HepG2 (cell line): ENCODE measurements at regions not wholly inside any gene's neighbourhood (a gene's known extent, or its start where the extent isn't known, plus 50 kb on each side); places are given as distances from the start of the nearest gene placed in this dataset.
A peak's percentile ranks its signal among the peaks of the same experiment; 100 is the strongest.

ENCODE experiments used
- ATAC-seq: fragments of 200-7000 bp; cut with Tn5 transposase; 3 replicates; pipeline ENCODE4 v1.9.1; 2020; ENCODE audit warnings: mild to moderate bottlenecking, moderate library complexity
- BruUV-seq: library from RNA; stranded (reverse); fragments of 400-500 nt; replicated peaks from 2 replicates; lab custom pipeline; 2021; lab: Mats Ljungman, UMichigan
- CTCF ChIA-PET: fragments of 300-600 bp; formaldehyde crosslinking; extraction: SDS; loops from one replicate; lab custom pipeline; 2021; ENCODE audit warnings: low total read pairs, inconsistent platforms, low intra/inter-chr PET ratio; lab: Yijun Ruan, JAX
- POLR2A ChIA-PET: fragments of 350-600 bp; sonication (Branson Sonifier 250); formaldehyde crosslinking; loops from one replicate; lab custom pipeline; 2020; ENCODE audit warnings: antibody characterized with exemption, inconsistent platforms; lab: Yijun Ruan, JAX
- DNase-seq: peaks from one replicate; pipeline ENCODE4 v3.0.0-alpha.2; 2015; ENCODE audit warnings: low spot score
- FAIRE-seq: peaks from 3 replicates; lab custom pipeline; 2011; peaks lifted over from hg19 to GRCh38; lab: Jason Lieb, UNC
- H2AFZ ChIP-seq: one replicate; pipeline ENCODE4 v1.6.1; 2011; ENCODE audit warnings: low read length, inconsistent platforms
- H3K27ac ChIP-seq: fragments of 300-600 bp; 3 replicates; pipeline ENCODE4 v1.8.0; 2011; ENCODE audit warnings: mixed run types, mild to moderate bottlenecking, mixed read lengths, low read length, inconsistent platforms; ENCODE audit not compliant: insufficient read depth; ENCODE audit errors: extremely low read length
- H3K27me3 ChIP-seq, 2 experiments: fragments of 200-600 bp in 1 of 2; 2 replicates in 1 of 2; 3 replicates in 1 of 2; pipeline versions ENCODE4 v1.6.0 to v1.8.0; 2011; ENCODE audit warnings: low read length in 2 of 2, mild to moderate bottlenecking in 2 of 2, moderate library complexity in 2 of 2, inconsistent platforms in 1 of 2; ENCODE audit not compliant: insufficient read depth in 2 of 2, control insufficient read depth in 1 of 2
- H3K36me3 ChIP-seq, 2 experiments: fragments of 200-600 bp in 1 of 2; replicated peaks in 1 of 2; 2 replicates in 1 of 2; 3 replicates in 1 of 2; pipeline versions ENCODE4 v1.5.1 to v1.8.0; 2011; ENCODE audit warnings: low read length in 2 of 2, inconsistent platforms in 1 of 2; ENCODE audit not compliant: insufficient read depth in 2 of 2, control insufficient read depth in 1 of 2
- H3K4me1 ChIP-seq: 2 replicates; pipeline ENCODE4 v1.5.1; 2012; ENCODE audit warnings: low read length, inconsistent platforms; ENCODE audit not compliant: insufficient read depth
- H3K4me2 ChIP-seq: 2 replicates; pipeline ENCODE4 v1.6.0; 2011; ENCODE audit warnings: low read depth, low read length, inconsistent platforms
- H3K4me3 ChIP-seq, 3 experiments: fragments of 200-600 bp in 1 of 3; sonication (generic), shearing (Covaris generic) in 1 of 3; replicated peaks in 1 of 3; 2 replicates each; pipeline ENCODE4 v1.5.1; 2011 to 2016; ENCODE audit warnings: low read length in 3 of 3, inconsistent platforms in 2 of 3, low read depth in 2 of 3, mild to moderate bottlenecking in 2 of 3, control low read depth in 1 of 3, mixed read lengths in 1 of 3; ENCODE audit not compliant: insufficient read depth in 1 of 3
- H3K79me2 ChIP-seq: one replicate; pipeline ENCODE4 v1.6.1; 2011; ENCODE audit warnings: low read length, inconsistent platforms; ENCODE audit not compliant: insufficient read depth
- H3K9ac ChIP-seq: 2 replicates; pipeline ENCODE4 v1.6.0; 2011; ENCODE audit warnings: mild to moderate bottlenecking, low read depth, low read length, inconsistent platforms; ENCODE audit not compliant: insufficient read depth
- H3K9me3 ChIP-seq: 2 replicates; pipeline ENCODE4 v1.5.1; 2012; ENCODE audit warnings: mild to moderate bottlenecking, low read length
- H4K20me1 ChIP-seq: 2 replicates; pipeline ENCODE4 v1.6.0; 2011; ENCODE audit warnings: inconsistent platforms, mild to moderate bottlenecking, low read length, moderate library complexity; ENCODE audit not compliant: insufficient read depth
- ARNT ChIP-seq: fragments of 450-650 bp; IDR thresholded peaks from 2 replicates; pipeline ENCODE4 v1.6.1; 2017
- CREB1 ChIP-seq, 2 experiments: fragments of 450-650 bp in 1 of 2; IDR thresholded peaks; 2 replicates each; pipeline ENCODE4 v1.6.1; 2016 to 2017; ENCODE audit warnings: control low read depth in 1 of 2, mild to moderate bottlenecking in 1 of 2, missing compliant biosample characterization in 1 of 2, missing genetic modification characterization in 1 of 2
- LCORL ChIP-seq, 2 experiments: fragments of 450-650 bp in 1 of 2; sonication (generic) in 1 of 2; formaldehyde crosslinking in 1 of 2; IDR thresholded peaks; 2 replicates each; pipeline versions ENCODE4 v1.5.0 to v1.6.1; 2017 to 2020; ENCODE audit warnings: antibody characterized with exemption in 1 of 2, missing genetic modification reagents in 1 of 2
- MAFF ChIP-seq: IDR thresholded peaks from 2 replicates; pipeline ENCODE4 v1.6.1; 2011; ENCODE audit warnings: low read depth, low read length, improper control_type of control experiment
- MAFK ChIP-seq, 2 experiments: IDR thresholded peaks in 1 of 2; conservative IDR thresholded peaks in 1 of 2; 2 replicates each; pipeline ENCODE4 v1.6.1; 2011; ENCODE audit warnings: improper control_type of control experiment in 2 of 2, low read length in 2 of 2
- UBTF ChIP-seq: sonication (generic); formaldehyde crosslinking; IDR thresholded peaks from 2 replicates; pipeline ENCODE4 v1.4.0; 2020; ENCODE audit warnings: mild to moderate bottlenecking, missing genetic modification reagents
- ZFY ChIP-seq: sonication (generic); formaldehyde crosslinking; IDR thresholded peaks from 2 replicates; pipeline ENCODE4 v1.4.0; 2020; ENCODE audit warnings: missing genetic modification reagents
- ZNF713 ChIP-seq: sonication (generic); formaldehyde crosslinking; IDR thresholded peaks from 2 replicates; pipeline ENCODE4 v1.4.0; 2020; ENCODE audit warnings: mild to moderate bottlenecking, missing genetic modification reagents
- ZNF792 ChIP-seq: IDR thresholded peaks from 2 replicates; pipeline ENCODE4 v1.6.1; 2016
- WGBS: methylation state at CpG from one replicate; pipeline ENCODE4 v1.1.6; 2017; ENCODE audit warnings: low lambda C conversion rate; 5-methylcytosine and 5-hydroxymethylcytosine counted together
- in situ Hi-C: cut with HindIII; loops from 2 replicates; pipeline ENCODE4 v1.10.0; 2017; ENCODE audit warnings: low pct_unique_long_range_greater_than_20kb; ENCODE audit not compliant: extremely low pct_ligation_motif_present
- intact Hi-C: fragments of 100-400 bp; cut with micrococcal nuclease; formaldehyde crosslinking; loops from one replicate; pipeline ENCODE4 v1.10.0; 2022; ENCODE audit not compliant: unreplicated experiment
- TF ChIP-seq, protein P1 (sequence below): sonication (generic); formaldehyde crosslinking; IDR thresholded peaks from 2 replicates; pipeline ENCODE4 v1.5.0; 2020; ENCODE audit warnings: missing genetic modification reagents

GRCh38 chr9:135369412-135369990, 110.1 kb upstream of the PPP1R26 start:
- FAIRE-seq (no peak), ATAC-seq (no peak), DNase-seq (no peak)
- in situ Hi-C loops = no loop called here
- Histone ChIP-seq H3K27me3 (peaks cover 8 to 38% of the 10 kb centered on the region in 2 experiments; a peak in 3 of 5 replicates), H3K4me2 (no peak overlapping the region), H3K4me1 (no peaks in the 10 kb centered on the region), H3K27ac (no peak overlapping the region), H3K36me3 (no peaks in the 10 kb centered on the region), H3K79me2 (no peaks in the 10 kb centered on the region), H3K9me3 (no peaks in the 10 kb centered on the region), H2AFZ (no peak overlapping the region), H3K9ac (no peak overlapping the region), H4K20me1 (no peaks in the 10 kb centered on the region), H3K4me3 (no peak overlapping the region)
- ChIA-PET POLR2A (no interaction called here), CTCF (no interaction called here)
- TF ChIP-seq ZFY (CRISPR knock-in tag) = no peak
- no peak for TF ChIP-seq ZNF792 (CRISPR knock-in tag)
- TF ChIP-seq MAFK (conservative IDR thresholded peaks at IDR 0.05 in 1 of 2, IDR thresholded peaks at IDR 0.05 in 1 of 2; ENCODE audit: low read length in 2 of 2) = peak; percentile 38 to 56; a peak in 2 of 4 replicates
- peak; percentile 33; the same call in 1 of the 2 replicates for TF ChIP-seq MAFF
- BruUV-seq = no TSS peak
- intact Hi-C loops = no loop called here
- 0% methylated on average over 2 of the region's 2 CpGs for WGBS

DNA sequence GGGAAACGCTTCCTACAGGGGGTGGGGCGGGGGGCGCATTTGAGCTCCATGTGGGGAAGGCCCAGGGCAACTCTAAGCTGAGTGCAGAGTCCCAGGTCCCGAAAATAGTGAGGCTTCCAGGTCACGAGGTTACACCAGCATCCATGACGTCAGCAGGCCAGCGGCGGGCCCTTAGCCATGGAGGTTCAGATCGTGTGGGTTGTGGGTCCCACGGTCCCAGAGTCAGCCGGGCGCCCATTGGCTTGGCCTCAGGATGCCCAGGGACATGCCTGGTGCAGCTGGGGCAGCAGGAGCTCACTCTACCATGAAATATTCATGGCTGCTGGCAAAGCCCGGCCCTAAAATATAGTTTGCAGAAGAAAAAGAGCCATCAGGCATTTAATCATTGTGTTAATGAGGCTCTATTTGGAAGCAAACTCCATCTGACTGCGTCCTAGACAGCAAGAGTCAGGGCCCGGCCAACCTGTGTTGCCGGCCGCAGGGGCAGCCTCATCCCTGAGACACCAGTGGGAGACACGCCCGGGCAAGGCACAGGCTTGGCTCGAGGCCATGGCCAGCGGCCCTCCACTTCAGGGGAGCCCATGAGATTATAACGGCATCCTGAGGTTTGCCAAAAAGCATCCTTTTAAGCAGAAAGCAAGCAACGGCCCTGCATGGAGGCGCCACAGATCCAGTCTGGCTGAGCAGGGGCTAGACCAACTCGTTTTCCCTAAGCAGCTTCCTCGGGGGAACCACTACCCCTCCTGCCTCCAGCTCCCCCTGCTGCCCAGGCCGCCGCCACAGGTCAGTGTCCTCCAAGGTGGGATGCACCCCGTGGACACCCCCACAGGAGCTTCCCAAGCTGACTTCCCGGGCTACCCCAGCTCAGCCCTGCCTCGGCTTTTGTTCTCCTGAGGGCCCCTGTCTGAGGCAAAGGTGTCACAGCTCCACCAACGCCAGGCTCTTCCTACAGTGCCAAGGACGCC, 108.9 kb upstream of the PPP1R26 start:
- FAIRE-seq (no peak), ATAC-seq (no peak)
- intact Hi-C loops (no loop called here), in situ Hi-C loops (no loop called here)
- Histone ChIP-seq H3K4me1 (no peaks in the 10 kb centered on the region), H3K36me3 (no peaks in the 10 kb centered on the region), H3K27ac (no peak overlapping the region), H3K79me2 (no peaks in the 10 kb centered on the region), H3K9me3 (no peaks in the 10 kb centered on the region), H4K20me1 (no peaks in the 10 kb centered on the region), H3K4me2 (no peak overlapping the region), H3K4me3 (no peak overlapping the region)
- no TSS peak for BruUV-seq
- ChIA-PET CTCF (no interaction called here), POLR2A (no interaction called here)
- peak; percentile 49; the same call in 1 of the 2 replicates for TF ChIP-seq CREB1 (IDR thresholded peaks at IDR 0.05)
- TF ChIP-seq CREB1 (CRISPR knock-in tag; IDR thresholded peaks at IDR 0.05) = no peak
- TF ChIP-seq LCORL (IDR thresholded peaks at IDR 0.05) = no peak
- no peak for TF ChIP-seq LCORL (CRISPR knock-in tag; IDR thresholded peaks at IDR 0.05)
- TF ChIP-seq ARNT = no peak
- no peak for TF ChIP-seq UBTF (CRISPR knock-in tag)
- TF ChIP-seq, protein P1, sequence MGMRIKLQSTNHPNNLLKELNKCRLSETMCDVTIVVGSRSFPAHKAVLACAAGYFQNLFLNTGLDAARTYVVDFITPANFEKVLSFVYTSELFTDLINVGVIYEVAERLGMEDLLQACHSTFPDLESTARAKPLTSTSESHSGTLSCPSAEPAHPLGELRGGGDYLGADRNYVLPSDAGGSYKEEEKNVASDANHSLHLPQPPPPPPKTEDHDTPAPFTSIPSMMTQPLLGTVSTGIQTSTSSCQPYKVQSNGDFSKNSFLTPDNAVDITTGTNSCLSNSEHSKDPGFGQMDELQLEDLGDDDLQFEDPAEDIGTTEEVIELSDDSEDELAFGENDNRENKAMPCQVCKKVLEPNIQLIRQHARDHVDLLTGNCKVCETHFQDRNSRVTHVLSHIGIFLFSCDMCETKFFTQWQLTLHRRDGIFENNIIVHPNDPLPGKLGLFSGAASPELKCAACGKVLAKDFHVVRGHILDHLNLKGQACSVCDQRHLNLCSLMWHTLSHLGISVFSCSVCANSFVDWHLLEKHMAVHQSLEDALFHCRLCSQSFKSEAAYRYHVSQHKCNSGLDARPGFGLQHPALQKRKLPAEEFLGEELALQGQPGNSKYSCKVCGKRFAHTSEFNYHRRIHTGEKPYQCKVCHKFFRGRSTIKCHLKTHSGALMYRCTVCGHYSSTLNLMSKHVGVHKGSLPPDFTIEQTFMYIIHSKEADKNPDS (CRISPR knock-in tag) = no peak
- no peak for TF ChIP-seq ZNF713 (CRISPR knock-in tag)
- TF ChIP-seq, all 625 proteins: peak for 1
- WGBS = 6% methylated on average over 6 of the region's 33 CpGs
- Histone ChIP-seq H3K27me3 (peaks cover 8 to 41% of the 10 kb centered on the region in 2 experiments; a peak in 3 of 5 replicates), H3K9ac (no peak overlapping the region), H2AFZ (no peak overlapping the region)
- no peak for DNase-seq
